HEK293 (cell line): ENCODE measurements at regions not wholly inside any gene's neighbourhood (a gene's known extent, or its start where the extent isn't known, plus 50 kb on each side); places are given as distances from the start of the nearest gene placed in this dataset.
A peak's percentile ranks its signal among the peaks of the same experiment; 100 is the strongest.

Experiments
- CTCF ChIA-PET: fragments of 350-600 bp; formaldehyde crosslinking; extraction: SDS; loops from one replicate; lab custom pipeline; 2021; ENCODE audit warnings: antibody characterized with exemption; lab: Yijun Ruan, JAX
- POLR2A ChIA-PET: fragments of 300-600 bp; formaldehyde crosslinking; extraction: SDS; loops from one replicate; lab custom pipeline; 2020; ENCODE audit warnings: antibody characterized with exemption, inconsistent platforms; lab: Yijun Ruan, JAX
- H3K27ac ChIP-seq: fragments of 200-500 bp; sonication (Bioruptor generic); 2 replicates; pipeline ENCODE4 v1.5.1; 2014; ENCODE audit warnings: low read depth, low read length, control low read depth, inconsistent platforms; ENCODE audit errors: extremely low read depth
- H3K36me3 ChIP-seq, 2 experiments: fragments of 200-500 bp in 1 of 2; sonication (Bioruptor generic) in 1 of 2; 1 replicate in 1 of 2; 2 replicates in 1 of 2; pipeline ENCODE4 v1.5.1; 2014 to 2017; ENCODE audit warnings: inconsistent platforms in 2 of 2, low read length in 2 of 2; ENCODE audit not compliant: control insufficient read depth in 2 of 2, insufficient read depth in 1 of 2
- H3K4me1 ChIP-seq: fragments of 200-500 bp; sonication (Bioruptor generic); 2 replicates; pipeline ENCODE4 v1.5.1; 2014; ENCODE audit warnings: mild to moderate bottlenecking, low read length, inconsistent platforms; ENCODE audit not compliant: control insufficient read depth, insufficient read depth
- H3K4me3 ChIP-seq: 2 replicates; pipeline ENCODE4 v1.5.1; 2011; ENCODE audit warnings: low read depth, mild to moderate bottlenecking, control low read depth, low read length, moderate library complexity
- H3K9me3 ChIP-seq: fragments of 200-500 bp; sonication (Bioruptor generic); 2 replicates; pipeline ENCODE4 v1.5.1; 2014; ENCODE audit warnings: low read depth, low read length, inconsistent platforms; ENCODE audit not compliant: control insufficient read depth, insufficient read depth
- ATF2 ChIP-seq: fragments of 450-650 bp; formaldehyde crosslinking; IDR thresholded peaks from 2 replicates; pipeline ENCODE4 v1.5.1; 2016; ENCODE audit warnings: missing biosample characterization, missing genetic modification characterization, low read depth
- IKZF3 ChIP-seq: fragments of 450-650 bp; IDR thresholded peaks from 2 replicates; pipeline ENCODE4 v1.5.0; 2018; ENCODE audit warnings: missing biosample characterization, mild to moderate bottlenecking, missing genetic modification characterization, moderate library complexity
- RBAK ChIP-seq: fragments of 450-650 bp; formaldehyde crosslinking; IDR thresholded peaks from 2 replicates; pipeline ENCODE4 v1.5.1; 2016; ENCODE audit warnings: missing biosample characterization, missing genetic modification characterization
- ZBTB1 ChIP-seq: fragments of 450-650 bp; formaldehyde crosslinking; IDR thresholded peaks from 2 replicates; pipeline ENCODE4 v1.5.1; 2016; ENCODE audit warnings: missing biosample characterization, missing genetic modification characterization
- ZBTB17 ChIP-seq: fragments of 450-650 bp; formaldehyde crosslinking; IDR thresholded peaks from 2 replicates; pipeline ENCODE4 v1.5.1; 2016; ENCODE audit warnings: missing biosample characterization, missing genetic modification characterization
- ZBTB20 ChIP-seq: fragments of 450-650 bp; formaldehyde crosslinking; IDR thresholded peaks from 2 replicates; pipeline ENCODE4 v1.5.1; 2016; ENCODE audit warnings: missing biosample characterization, missing genetic modification characterization
- ZBTB6 ChIP-seq: fragments of 450-650 bp; formaldehyde crosslinking; IDR thresholded peaks from 2 replicates; pipeline ENCODE4 v1.5.1; 2017; ENCODE audit warnings: missing biosample characterization, missing genetic modification characterization
- ZNF112 ChIP-seq: fragments of 450-650 bp; formaldehyde crosslinking; IDR thresholded peaks from 2 replicates; pipeline ENCODE4 v1.5.0; 2017; ENCODE audit warnings: missing biosample characterization, missing genetic modification characterization
- ZNF274 ChIP-seq, 2 experiments: fragments of 200-500 bp in 1 of 2; fragments of 450-650 bp in 1 of 2; sonication (Bioruptor generic) in 1 of 2; formaldehyde crosslinking in 1 of 2; IDR thresholded peaks; 2 replicates each; pipeline versions ENCODE4 v1.5.1 to v1.6.1; 2014 to 2016; ENCODE audit warnings: borderline replicate concordance in 1 of 2, inconsistent platforms in 1 of 2, low read length in 1 of 2, missing biosample characterization in 1 of 2, missing genetic modification characterization in 1 of 2
- ZNF335 ChIP-seq: fragments of 450-650 bp; formaldehyde crosslinking; conservative IDR thresholded peaks from 2 replicates; pipeline ENCODE4 v1.5.1; 2016; ENCODE audit warnings: missing biosample characterization, missing genetic modification characterization
- ZNF513 ChIP-seq: fragments of 450-650 bp; IDR thresholded peaks from 2 replicates; pipeline ENCODE4 v1.5.1; 2018; ENCODE audit warnings: missing biosample characterization, missing genetic modification characterization
- ZNF518A ChIP-seq: fragments of 450-650 bp; formaldehyde crosslinking; conservative IDR thresholded peaks from 2 replicates; pipeline ENCODE4 v1.5.1; 2016; ENCODE audit warnings: low read depth, missing biosample characterization, missing genetic modification characterization
- ZNF645 ChIP-seq: fragments of 450-650 bp; formaldehyde crosslinking; IDR thresholded peaks from 2 replicates; pipeline ENCODE4; 2016; ENCODE audit warnings: missing biosample characterization, missing genetic modification characterization
- ZNF654 ChIP-seq: fragments of 450-650 bp; formaldehyde crosslinking; IDR thresholded peaks from 2 replicates; pipeline ENCODE4 v1.5.1; 2016; ENCODE audit warnings: low read depth, missing biosample characterization, missing genetic modification characterization
- ZNF692 ChIP-seq: fragments of 450-650 bp; formaldehyde crosslinking; IDR thresholded peaks from 2 replicates; pipeline ENCODE4 v1.5.1; 2016; ENCODE audit warnings: missing biosample characterization, missing genetic modification characterization
- ZNF701 ChIP-seq: fragments of 450-650 bp; formaldehyde crosslinking; IDR thresholded peaks from 2 replicates; pipeline ENCODE4 v1.5.1; 2016; ENCODE audit warnings: missing biosample characterization, missing genetic modification characterization

- Histone ChIP-seq H3K27ac (no peak overlapping the region), H3K4me1 (no peaks in the 10 kb centered on the region), H3K36me3 (no peaks in the 10 kb centered on the region), H3K4me3 (no peak overlapping the region), H3K9me3 (no peaks in the 10 kb centered on the region)
- ChIA-PET POLR2A (interaction anchor here (0.5 kb wide), 1 partner anchor 79 kb away, joined by 5 read pairs; no protein-coding TSS in a partner anchor), CTCF (interaction anchor here (0.5 to 1.7 kb wide), 5 partner anchors 12 to 116 kb away, joined by 3 to 4 read pairs (median 3); no protein-coding TSS in a partner anchor)
- TF ChIP-seq ZBTB1 (tag by site-specific recombination) (no peak), ZNF335 (peak; percentile 34; the same call in 1 of the 2 replicates)
Observed at GRCh38 chr18:62458868-62459716, 63.7 kb upstream of the ZCCHC2 start.

- Histone ChIP-seq H3K4me1 (no peaks in the 10 kb centered on the region), H3K27ac (no peak overlapping the region), H3K36me3 (no peaks in the 10 kb centered on the region), H3K9me3 (no peaks in the 10 kb centered on the region), H3K4me3 (no peak overlapping the region)
- ChIA-PET CTCF (interaction anchor here (1.5 kb wide), 1 partner anchor 35 kb away, joined by 5 read pairs; no protein-coding TSS in a partner anchor), POLR2A (no interaction called here)
- no peak for TF ChIP-seq RBAK (tag by site-specific recombination)
- TF ChIP-seq ZNF654, result no peak
- TF ChIP-seq ZNF645 (tag by site-specific recombination), result no peak
- no peak for TF ChIP-seq ZNF518A
- TF ChIP-seq ZNF701 (tag by site-specific recombination), result no peak
- no peak for TF ChIP-seq ZNF692 (tag by site-specific recombination)
- no peak for TF ChIP-seq ZBTB17 (tag by site-specific recombination)
- TF ChIP-seq ATF2, result no peak
- TF ChIP-seq IKZF3 (tag by site-specific recombination), result no peak
- TF ChIP-seq ZNF513 (tag by site-specific recombination), result no peak
- TF ChIP-seq ZBTB6 (tag by site-specific recombination), result no peak
- no peak for TF ChIP-seq ZNF274 (IDR thresholded peaks at IDR 0.05; ENCODE audit: low read length)
- TF ChIP-seq ZNF274 (tag by site-specific recombination; IDR thresholded peaks at IDR 0.05; ENCODE audit: borderline replicate concordance), result no peak
- TF ChIP-seq ZNF112 (tag by site-specific recombination), result no peak
- no peak for TF ChIP-seq ZBTB20 (tag by site-specific recombination)
Observed at GRCh38 chr18:62460851-62461300, 61.9 kb upstream of the ZCCHC2 start.
